Heart right ventricle (tissue), 16 donors: ENCODE measurements at regions not wholly inside any gene's neighbourhood (a gene's known extent, or its start where the extent isn't known, plus 50 kb on each side); places are given as distances from the start of the nearest gene placed in this dataset.

Source experiments
- ATAC-seq, 8 donors: fragments of 200-7000 bp; cut with Tn5 transposase; one replicate each; pipeline ENCODE4 v1.9.1; 2020; ENCODE audit warnings: mild to moderate bottlenecking in 8 of 8, moderate library complexity in 8 of 8, moderate number of reproducible peaks in 1 of 8
- DNase-seq, 2 donors: peaks; one replicate each; pipeline ENCODE4 v3.0.0-alpha.2; 2020
- H3K27ac ChIP-seq, 10 donors: fragments of 200-600 bp; sonication (generic) in 2 of 10; one replicate each; pipeline versions ENCODE4 v1.5.0 to v1.8.0; 2020 to 2022; ENCODE audit warnings: mild to moderate bottlenecking in 3 of 10
- H3K27me3 ChIP-seq, 7 donors: fragments of 200-600 bp; one replicate each; pipeline ENCODE4 v1.8.0; 2021 to 2022; ENCODE audit warnings: mild to moderate bottlenecking in 2 of 7
- H3K36me3 ChIP-seq, 9 donors: fragments of 200-600 bp; sonication (generic) in 1 of 9; one replicate each; pipeline versions ENCODE4 v1.5.0 to v1.8.0; 2020 to 2022; ENCODE audit warnings: mild to moderate bottlenecking in 2 of 9
- H3K4me1 ChIP-seq, 9 donors: fragments of 200-600 bp; sonication (generic) in 1 of 9; one replicate each; pipeline versions ENCODE4 v1.5.0 to v1.8.0; 2020 to 2022; ENCODE audit warnings: mild to moderate bottlenecking in 4 of 9
- H3K4me3 ChIP-seq, 10 donors: fragments of 200-600 bp; sonication (generic) in 2 of 10; one replicate each; pipeline versions ENCODE4 v1.5.0 to v1.8.0; 2020 to 2022; ENCODE audit warnings: mild to moderate bottlenecking in 7 of 10, moderate library complexity in 2 of 10
- H3K9me3 ChIP-seq, 11 donors: fragments of 200-600 bp in 10 of 11; sonication (generic) in 2 of 11; one replicate each; pipeline versions ENCODE4 v1.5.0 to v1.8.0; 2013 to 2022; ENCODE audit warnings: mild to moderate bottlenecking in 2 of 11, control low read depth in 1 of 11, moderate library complexity in 1 of 11
- CTCF ChIP-seq, 9 donors: fragments of 200-600 bp; sonication (generic) in 2 of 9; IDR thresholded peaks; one replicate each; pipeline versions ENCODE4 v1.5.0 to v1.8.0; 2021 to 2022; ENCODE audit warnings: antibody characterized with exemption in 9 of 9, mild to moderate bottlenecking in 5 of 9, moderate library complexity in 1 of 9
- WGBS, 2 donors: extraction: QIAGEN DNeasy Blood & Tissue Kit; methylation state at CpG; one replicate each; pipeline ENCODE4 v1.1.7; 2013; ENCODE audit warnings: inconsistent platforms in 1 of 2; 5-methylcytosine and 5-hydroxymethylcytosine counted together
- intact Hi-C, 10 donors: fragments of 100-400 bp; cut with DNase I; formaldehyde crosslinking; loops; one replicate each; pipeline versions ENCODE4 v1.11.1 to v1.14.2; 2022
- donor health status: Arrhythmogenic right ventricular cardiomyopathy.
- donor health status: ischemic (EF 13 %, LVEDD 7.1; RV severe dilation, severe dysfunction).
- donor health status: healthy with polysubstance abuse.
- donor health status: DM: no; HTN: yes; CAD: no.
- donor health status: DM: no; HTN: no; CAD: no.
- donor health status: ischemic (EF 25% LVEDD 6.9; RV normal size, moderate dysfunction).
- donor health status: ischemic (EF 25% LVEDD 5.7; RV mildly dilated, moderate dysfunction).
- donor health status: healthy.
- donor health status: DM: yes; HTN: yes; CAD: no.
- donor health status: Ischemic cardiomyopathy.
- donor health status: ischemic (EF 35%, LVEDD 5.7; RV mildly dilated, moderate dysfunction).
- donor health status: nonischemic (EF 11% LVEDD 7.7; RV severe dilation, severe dysfunction).
- donor health status: DM: yes; HTN: yes; CAD: no.
- donor health status: PGD.
- donor health status: ischemic (EF 29% LVEDD 5.4; RV normal size, mild dysfunction).
- donor health status: nonischemic (EF 23%, LVEDD 6.1; RV moderate dilation, normal function).

DNA sequence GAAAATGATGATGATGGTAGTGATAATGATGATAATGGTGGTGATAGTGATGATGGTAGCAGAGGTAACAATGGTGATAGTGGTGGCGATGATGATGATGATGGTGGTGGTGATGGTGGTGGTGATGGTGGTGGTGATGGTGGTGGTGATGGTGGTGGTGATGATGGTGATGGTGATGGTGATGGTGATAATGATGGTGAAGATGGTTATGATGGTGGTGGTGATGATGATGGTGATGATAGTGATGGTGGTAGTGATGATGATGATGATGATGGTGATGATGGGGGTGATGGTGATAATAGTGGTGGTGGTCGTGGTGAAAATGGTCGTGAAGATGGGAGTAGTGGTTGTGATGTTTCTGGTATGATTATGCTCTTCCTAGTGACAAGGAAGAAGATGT lies 581.8 kb downstream of the HS3ST4 start:
- Histone ChIP-seq H3K9me3 (peaks cover 0 to 23% (median 8%) of the 10 kb centered on the region in 11 donors), H3K4me1 (no peaks in the 10 kb centered on the region), H3K36me3 (no peaks in the 10 kb centered on the region), H3K27ac (no peak overlapping the region), H3K4me3 (no peak overlapping the region), H3K27me3 (no peaks in the 10 kb centered on the region)
- DNase-seq (no peak), ATAC-seq (no peak)
- no peak for TF ChIP-seq CTCF (IDR thresholded peaks at IDR 0.05)
- WGBS, 2 donors: 40 to 62% methylated on average over 3 of the region's 3 CpGs
- intact Hi-C loops: no loop called here

- DNase-seq (no peak), ATAC-seq (no peak)
- no peak for TF ChIP-seq CTCF (IDR thresholded peaks at IDR 0.05)
- 72 to 74% methylated on average over 3 of the region's 3 CpGs for WGBS, 2 donors
- intact Hi-C loops: no loop called here
- Histone ChIP-seq H3K9me3 (peaks cover 0 to 30% (median 8%) of the 10 kb centered on the region in 11 donors), H3K4me1 (no peaks in the 10 kb centered on the region), H3K36me3 (no peaks in the 10 kb centered on the region), H3K27me3 (no peaks in the 10 kb centered on the region), H3K4me3 (no peak overlapping the region), H3K27ac (no peak overlapping the region)
Measured at GRCh38 chr16:26275021-26275590, 583.3 kb downstream of the HS3ST4 start.

GRCh38 chr16:26276289-26276688 lies 584.5 kb downstream of the HS3ST4 start:
- no peaks in the 10 kb centered on the region for H3K27me3 ChIP-seq
- intact Hi-C loops: no loop called here
- WGBS, 2 donors: 78 to 80% methylated on average over 4 of the region's 4 CpGs
- H3K4me3 ChIP-seq: no peak overlapping the region
- no peak overlapping the region for H3K27ac ChIP-seq
- no peaks in the 10 kb centered on the region for H3K4me1 ChIP-seq
- DNase-seq: no peak
- TF ChIP-seq CTCF (IDR thresholded peaks at IDR 0.05): no peak
- H3K36me3 ChIP-seq: no peaks in the 10 kb centered on the region
- no peak for ATAC-seq
- H3K9me3 ChIP-seq: peaks cover 0 to 31% (median 8%) of the 10 kb centered on the region in 11 donors

DNA sequence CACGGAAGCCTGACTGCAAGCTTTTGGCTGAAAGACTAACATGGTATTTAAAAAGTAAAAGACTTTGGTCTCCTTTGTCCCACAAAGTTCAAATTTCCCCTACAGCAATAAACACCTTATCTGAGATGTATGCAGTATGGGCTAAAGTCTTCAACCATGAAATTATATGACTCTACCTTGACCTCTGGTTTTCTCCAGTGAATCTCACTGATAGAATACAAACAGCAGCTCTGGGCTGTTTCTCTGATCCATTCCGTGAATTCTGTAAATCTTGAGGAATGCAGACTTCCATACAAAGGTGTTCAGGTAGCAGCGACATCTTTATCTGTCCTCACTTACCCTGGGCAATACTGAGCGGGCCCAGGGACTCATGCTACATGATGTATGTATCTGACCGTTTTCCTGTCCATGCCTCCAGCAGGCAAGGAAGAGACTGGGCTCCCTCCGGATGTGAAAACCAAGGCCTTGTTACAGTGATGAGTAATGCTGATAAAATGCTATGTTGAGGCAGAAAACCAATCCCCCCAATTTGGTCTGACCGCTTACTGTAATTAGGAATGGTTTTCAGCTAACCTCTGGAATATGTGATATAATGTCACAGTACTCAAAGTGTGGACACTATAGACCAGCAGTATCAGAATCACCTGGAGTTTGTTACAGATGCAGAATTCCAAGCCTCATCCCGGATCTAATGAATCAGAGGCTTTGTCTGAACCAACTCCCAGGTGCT lies 589.8 kb downstream of the HS3ST4 start:
- Histone ChIP-seq H3K4me3 (no peak overlapping the region), H3K27ac (no peak overlapping the region), H3K36me3 (no peaks in the 10 kb centered on the region), H3K27me3 (no peaks in the 10 kb centered on the region), H3K4me1 (no peaks in the 10 kb centered on the region), H3K9me3 (peaks cover 0 to 28% (median 8%) of the 10 kb centered on the region in 11 donors)
- intact Hi-C loops: loop anchor here in 1 of 10 donors (5.0 kb wide), 1 partner anchor 104 kb away; no protein-coding TSS in a partner anchor
- no peak for DNase-seq
- WGBS, 2 donors: 69 to 70% methylated on average over 8 of the region's 8 CpGs
- no peak for TF ChIP-seq CTCF (IDR thresholded peaks at IDR 0.05)
- no peak for ATAC-seq
